H1 (cell line): ENCODE measurements at regions not wholly inside any gene's neighbourhood (a gene's known extent, or its start where the extent isn't known, plus 50 kb on each side); places are given as distances from the start of the nearest gene placed in this dataset.

ENCODE experiments used
- ASH2L ChIP-seq: fragments of 200-600, 300-600 bp; sonication (generic); IDR thresholded peaks from one replicate; pipeline ENCODE4 v1.7.1; 2017; ENCODE audit warnings: low read length
- GTF2F1 ChIP-seq: IDR thresholded peaks from 2 replicates; pipeline ENCODE4 v1.6.1; 2012; ENCODE audit warnings: low read depth, low read length, improper control_type of control experiment, borderline replicate concordance
- TF ChIP-seq, protein P1 (sequence below), 3 experiments: IDR thresholded peaks; 1 replicate in 2 of 3; 2 replicates in 1 of 3; pipeline versions ENCODE4 v1.5.1 to v1.6.1; 2011; ENCODE audit warnings: low read length in 3 of 3, mild to moderate bottlenecking in 3 of 3, inconsistent platforms in 2 of 3, low read depth in 1 of 3, moderate library complexity in 1 of 3; ENCODE audit not compliant: insufficient read depth in 1 of 3; ENCODE audit errors: control extremely low read depth in 1 of 3

DNA sequence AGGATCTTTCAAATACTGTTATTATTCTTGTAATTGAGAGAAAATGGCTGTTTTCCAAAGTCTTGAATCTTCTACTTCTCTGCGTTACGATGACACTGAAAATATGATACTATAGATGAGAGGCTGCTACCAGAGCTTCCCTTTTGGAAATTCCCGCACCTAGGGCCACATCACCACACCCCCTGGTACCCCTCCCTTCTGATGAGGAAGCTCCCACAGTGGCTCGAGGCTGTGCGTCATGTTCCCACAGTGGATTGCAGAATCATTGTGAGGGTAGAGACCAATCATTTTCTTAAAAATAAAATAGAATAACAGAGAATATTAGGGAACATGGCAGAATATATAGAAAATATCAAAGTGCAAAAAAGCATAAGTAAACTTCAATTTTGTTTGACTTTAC, 268.9 kb upstream of the SMIM21 start:
- TF ChIP-seq, protein P1, sequence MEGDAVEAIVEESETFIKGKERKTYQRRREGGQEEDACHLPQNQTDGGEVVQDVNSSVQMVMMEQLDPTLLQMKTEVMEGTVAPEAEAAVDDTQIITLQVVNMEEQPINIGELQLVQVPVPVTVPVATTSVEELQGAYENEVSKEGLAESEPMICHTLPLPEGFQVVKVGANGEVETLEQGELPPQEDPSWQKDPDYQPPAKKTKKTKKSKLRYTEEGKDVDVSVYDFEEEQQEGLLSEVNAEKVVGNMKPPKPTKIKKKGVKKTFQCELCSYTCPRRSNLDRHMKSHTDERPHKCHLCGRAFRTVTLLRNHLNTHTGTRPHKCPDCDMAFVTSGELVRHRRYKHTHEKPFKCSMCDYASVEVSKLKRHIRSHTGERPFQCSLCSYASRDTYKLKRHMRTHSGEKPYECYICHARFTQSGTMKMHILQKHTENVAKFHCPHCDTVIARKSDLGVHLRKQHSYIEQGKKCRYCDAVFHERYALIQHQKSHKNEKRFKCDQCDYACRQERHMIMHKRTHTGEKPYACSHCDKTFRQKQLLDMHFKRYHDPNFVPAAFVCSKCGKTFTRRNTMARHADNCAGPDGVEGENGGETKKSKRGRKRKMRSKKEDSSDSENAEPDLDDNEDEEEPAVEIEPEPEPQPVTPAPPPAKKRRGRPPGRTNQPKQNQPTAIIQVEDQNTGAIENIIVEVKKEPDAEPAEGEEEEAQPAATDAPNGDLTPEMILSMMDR (IDR thresholded peaks at IDR 0.05; ENCODE audit: control extremely low read depth in 1 of 3, insufficient read depth in 1 of 3, low read depth in 1 of 3, low read length in 3 of 3), result no peak
- TF ChIP-seq ASH2L, result no peak
- no peak for TF ChIP-seq GTF2F1
